DOHH2 (cell line): ENCODE measurements at regions not wholly inside any gene's neighbourhood (a gene's known extent, or its start where the extent isn't known, plus 50 kb on each side); places are given as distances from the start of the nearest gene placed in this dataset.

Experiments used
- H3F3A ChIP-seq: fragments of 200-600 bp; sonication (generic), shearing (Covaris generic); 2 replicates; pipeline ENCODE4 v1.6.0; 2016; ENCODE audit warnings: antibody characterized with exemption, mild to moderate bottlenecking; ENCODE audit not compliant: control insufficient read depth, insufficient read depth
- H3K27ac ChIP-seq: fragments of 200-600 bp; sonication (generic); 2 replicates; pipeline ENCODE4 v1.5.1; 2014; ENCODE audit warnings: low read depth, mild to moderate bottlenecking, low read length, moderate library complexity
- H3K27me3 ChIP-seq: fragments of 200-600 bp; sonication (generic); 2 replicates; pipeline ENCODE4 v1.6.1; 2014; ENCODE audit warnings: mild to moderate bottlenecking, low read length, mixed read lengths; ENCODE audit not compliant: control insufficient read depth
- H3K36me3 ChIP-seq: fragments of 200-600 bp; sonication (generic); 2 replicates; pipeline ENCODE4 v1.6.1; 2014; ENCODE audit warnings: mild to moderate bottlenecking, low read length, moderate library complexity, mixed read lengths; ENCODE audit not compliant: control insufficient read depth
- H3K4me1 ChIP-seq: fragments of 200-600 bp; sonication (generic); 2 replicates; pipeline ENCODE4 v1.6.1; 2014; ENCODE audit warnings: mild to moderate bottlenecking, low read length, mixed read lengths; ENCODE audit not compliant: control insufficient read depth
- H3K4me2 ChIP-seq: fragments of 200-600 bp; sonication (generic); 2 replicates; pipeline ENCODE4 v1.6.0; 2014; ENCODE audit warnings: mild to moderate bottlenecking, low read length, moderate library complexity
- H3K4me3 ChIP-seq: fragments of 200-600 bp; sonication (generic); 2 replicates; pipeline ENCODE4 v1.5.1; 2014; ENCODE audit warnings: mild to moderate bottlenecking, low read length, mixed read lengths
- H3K79me2 ChIP-seq: fragments of 200-600 bp; sonication (generic); 2 replicates; pipeline ENCODE4 v1.6.1; 2014; ENCODE audit warnings: mild to moderate bottlenecking, low read length, mixed read lengths; ENCODE audit not compliant: control insufficient read depth
- H3K9me2 ChIP-seq: fragments of 200-600 bp; sonication (generic); replicated peaks from 2 replicates; pipeline ENCODE4 v1.6.1; 2014; ENCODE audit warnings: mild to moderate bottlenecking, low read length, mixed read lengths; ENCODE audit not compliant: control insufficient read depth
- H3K9me3 ChIP-seq: fragments of 200-600 bp; sonication (generic); 2 replicates; pipeline ENCODE4 v1.6.1; 2014; ENCODE audit warnings: antibody characterized with exemption, low read length, mixed read lengths; ENCODE audit not compliant: control insufficient read depth, insufficient read depth
- H4K20me1 ChIP-seq: fragments of 200-600 bp; sonication (generic); 2 replicates; pipeline ENCODE4 v1.6.0; 2014; ENCODE audit warnings: low read depth, mild to moderate bottlenecking, antibody characterized with exemption, low read length, moderate library complexity; ENCODE audit not compliant: control insufficient read depth, insufficient read depth
- EZH2phosphoT487 ChIP-seq: fragments of 200-600 bp; sonication (generic); IDR thresholded peaks from 2 replicates; pipeline ENCODE4 v1.6.1; 2017; ENCODE audit warnings: borderline replicate concordance, mild to moderate bottlenecking, antibody characterized with exemption, low read length, moderate library complexity, mixed read lengths
- TF ChIP-seq, protein P1 (sequence below): fragments of 200-600 bp; sonication (generic); IDR thresholded peaks from one replicate; pipeline ENCODE4 v1.5.1; 2014; ENCODE audit warnings: antibody characterized with exemption, mild to moderate bottlenecking, low read depth, low read length; ENCODE audit not compliant: poor library complexity, severe bottlenecking

DNA sequence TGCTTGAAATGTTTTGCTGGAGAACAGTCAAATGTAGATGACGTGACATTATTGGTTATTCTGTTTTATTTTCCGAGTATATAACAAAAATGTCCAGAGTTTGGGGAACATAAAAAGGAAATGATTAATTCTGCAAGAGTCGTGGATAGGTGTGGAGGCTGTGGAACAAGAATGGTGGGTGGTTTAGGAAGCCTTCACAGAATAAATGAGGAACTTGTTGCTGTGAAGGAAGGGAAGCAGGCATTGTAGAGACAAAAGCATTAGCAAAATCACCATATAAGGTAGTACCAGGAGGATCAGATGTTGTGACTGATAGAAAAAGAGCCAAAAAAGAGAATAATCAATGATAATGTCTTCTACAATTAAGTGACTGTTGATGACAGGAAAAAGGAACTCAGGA lies 66.2 kb upstream of the CNTLN start:
- H4K20me1 ChIP-seq: no peaks in the 10 kb centered on the region
- no peaks in the 10 kb centered on the region for H3K9me2 ChIP-seq
- H3K9me3 ChIP-seq: no peaks in the 10 kb centered on the region
- H3K27ac ChIP-seq: no peak overlapping the region
- no peaks in the 10 kb centered on the region for H3K4me1 ChIP-seq
- TF ChIP-seq, protein P1, sequence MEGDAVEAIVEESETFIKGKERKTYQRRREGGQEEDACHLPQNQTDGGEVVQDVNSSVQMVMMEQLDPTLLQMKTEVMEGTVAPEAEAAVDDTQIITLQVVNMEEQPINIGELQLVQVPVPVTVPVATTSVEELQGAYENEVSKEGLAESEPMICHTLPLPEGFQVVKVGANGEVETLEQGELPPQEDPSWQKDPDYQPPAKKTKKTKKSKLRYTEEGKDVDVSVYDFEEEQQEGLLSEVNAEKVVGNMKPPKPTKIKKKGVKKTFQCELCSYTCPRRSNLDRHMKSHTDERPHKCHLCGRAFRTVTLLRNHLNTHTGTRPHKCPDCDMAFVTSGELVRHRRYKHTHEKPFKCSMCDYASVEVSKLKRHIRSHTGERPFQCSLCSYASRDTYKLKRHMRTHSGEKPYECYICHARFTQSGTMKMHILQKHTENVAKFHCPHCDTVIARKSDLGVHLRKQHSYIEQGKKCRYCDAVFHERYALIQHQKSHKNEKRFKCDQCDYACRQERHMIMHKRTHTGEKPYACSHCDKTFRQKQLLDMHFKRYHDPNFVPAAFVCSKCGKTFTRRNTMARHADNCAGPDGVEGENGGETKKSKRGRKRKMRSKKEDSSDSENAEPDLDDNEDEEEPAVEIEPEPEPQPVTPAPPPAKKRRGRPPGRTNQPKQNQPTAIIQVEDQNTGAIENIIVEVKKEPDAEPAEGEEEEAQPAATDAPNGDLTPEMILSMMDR: no peak
- no peak for TF ChIP-seq EZH2phosphoT487
- no peaks in the 10 kb centered on the region for H3K79me2 ChIP-seq
- H3K4me3 ChIP-seq: no peak overlapping the region
- H3K4me2 ChIP-seq: no peak overlapping the region
- H3F3A ChIP-seq: no peaks in the 10 kb centered on the region
- H3K36me3 ChIP-seq: no peaks in the 10 kb centered on the region
- no peaks in the 10 kb centered on the region for H3K27me3 ChIP-seq

DNA sequence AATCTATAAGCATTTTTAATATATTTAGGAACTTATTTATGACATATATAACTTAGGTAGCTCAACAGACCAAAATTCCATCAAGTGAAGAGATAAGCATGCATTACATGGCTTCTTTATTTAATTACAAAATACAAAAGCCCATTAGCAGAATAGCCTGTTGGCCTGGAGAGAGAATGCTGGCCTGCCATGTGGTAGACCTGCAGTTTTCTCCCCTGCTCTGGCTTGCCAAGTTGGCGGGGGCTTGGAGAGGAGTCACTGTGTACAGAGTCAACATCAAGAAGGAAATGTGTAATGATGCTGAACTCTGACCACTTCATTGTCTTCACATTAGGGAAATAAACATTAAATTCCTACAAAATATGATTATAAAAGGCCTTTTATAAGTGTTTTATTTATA lies 69.8 kb upstream of the CNTLN start:
- Histone ChIP-seq H3K27ac (no peak overlapping the region), H3K4me2 (no peak overlapping the region)
- TF ChIP-seq, protein P1: no peak
- no peak for TF ChIP-seq EZH2phosphoT487

DNA sequence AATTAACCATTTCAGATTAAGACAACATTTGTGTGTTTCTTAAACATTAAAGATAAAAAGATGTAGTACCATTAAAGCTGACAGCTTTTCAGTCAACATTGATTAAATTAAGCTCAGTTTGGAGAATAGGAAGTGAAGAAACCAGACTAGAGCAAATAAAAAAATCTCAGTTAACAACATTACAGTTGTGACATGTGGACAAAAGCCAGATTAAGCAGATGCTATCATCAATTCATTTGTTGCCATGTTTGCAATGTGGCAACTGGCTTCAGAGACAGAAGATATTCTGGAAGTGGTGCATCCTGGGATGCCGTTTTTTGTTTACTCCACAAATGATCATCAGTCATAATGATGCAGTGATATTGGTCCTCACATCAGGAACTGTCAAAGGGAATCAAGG lies 70.3 kb upstream of the CNTLN start:
- Histone ChIP-seq H3K4me3 (no peak overlapping the region), H3K27ac (no peak overlapping the region)

More for the DNA sequence above, 69.8 kb upstream of the CNTLN start:
- no peaks in the 10 kb centered on the region for H3F3A ChIP-seq
- H3K27me3 ChIP-seq: no peaks in the 10 kb centered on the region
- no peaks in the 10 kb centered on the region for H3K4me1 ChIP-seq
- H3K9me3 ChIP-seq: no peaks in the 10 kb centered on the region
- no peaks in the 10 kb centered on the region for H3K36me3 ChIP-seq
- H3K79me2 ChIP-seq: no peaks in the 10 kb centered on the region
- no peaks in the 10 kb centered on the region for H4K20me1 ChIP-seq
- no peak overlapping the region for H3K4me3 ChIP-seq
- H3K9me2 ChIP-seq: no peaks in the 10 kb centered on the region

More for the DNA sequence above, 70.3 kb upstream of the CNTLN start:
- Histone ChIP-seq H3K36me3 (no peaks in the 10 kb centered on the region), H3F3A (no peaks in the 10 kb centered on the region), H3K27me3 (no peaks in the 10 kb centered on the region), H3K9me3 (no peaks in the 10 kb centered on the region), H3K9me2 (no peaks in the 10 kb centered on the region), H4K20me1 (no peaks in the 10 kb centered on the region), H3K4me1 (no peaks in the 10 kb centered on the region), H3K79me2 (no peaks in the 10 kb centered on the region), H3K4me2 (no peak overlapping the region)
- TF ChIP-seq, protein P1: no peak
- TF ChIP-seq EZH2phosphoT487: no peak
